Small intestine (tissue), 7 donors: ENCODE measurements at regions not wholly inside any gene's neighbourhood (a gene's known extent, or its start where the extent isn't known, plus 50 kb on each side); places are given as distances from the start of the nearest gene placed in this dataset.

Experiments used
- DNase-seq, 2 donors: peaks; one replicate each; pipeline versions ENCODE4 v3.0.0 to v3.0.0-alpha.2; 2013
- FAIRE-seq: peaks from 2 replicates; lab custom pipeline; 2012; peaks lifted over from hg19 to GRCh38; lab: Jason Lieb, UNC
- H3K27ac ChIP-seq, 3 donors: one replicate each; pipeline ENCODE4 v1.5.1; 2013; ENCODE audit warnings: low read length in 2 of 3, mild to moderate bottlenecking in 2 of 3, control low read depth in 1 of 3, inconsistent platforms in 1 of 3, low read depth in 1 of 3, moderate library complexity in 1 of 3
- H3K27me3 ChIP-seq, 3 donors: one replicate each; pipeline ENCODE4 v1.6.1; 2013; ENCODE audit warnings: low read length in 3 of 3, inconsistent platforms in 1 of 3; ENCODE audit not compliant: control insufficient read depth in 3 of 3, insufficient read depth in 3 of 3
- H3K36me3 ChIP-seq, 3 donors: one replicate each; pipeline ENCODE4 v1.6.1; 2013; ENCODE audit warnings: low read length in 3 of 3, inconsistent platforms in 1 of 3, low read depth in 1 of 3, mild to moderate bottlenecking in 1 of 3, moderate library complexity in 1 of 3; ENCODE audit not compliant: control insufficient read depth in 3 of 3, insufficient read depth in 2 of 3
- H3K4me1 ChIP-seq, 3 donors: one replicate each; pipeline ENCODE4 v1.6.1; 2013; ENCODE audit warnings: low read length in 2 of 3, inconsistent platforms in 1 of 3, low read depth in 1 of 3, mild to moderate bottlenecking in 1 of 3, moderate library complexity in 1 of 3; ENCODE audit not compliant: control insufficient read depth in 3 of 3, insufficient read depth in 2 of 3
- H3K4me3 ChIP-seq, 3 donors: one replicate each; pipeline ENCODE4 v1.5.1; 2013; ENCODE audit warnings: low read length in 3 of 3, control low read depth in 1 of 3, inconsistent platforms in 1 of 3, low read depth in 1 of 3, mild to moderate bottlenecking in 1 of 3, moderate library complexity in 1 of 3
- H3K9me3 ChIP-seq, 2 donors: one replicate each; pipeline ENCODE4 v1.6.1; 2013; ENCODE audit warnings: low read depth in 1 of 2, low read length in 1 of 2; ENCODE audit not compliant: control insufficient read depth in 2 of 2, insufficient read depth in 1 of 2
- WGBS, 3 donors: extraction: QIAGEN DNeasy Blood & Tissue Kit; methylation state at CpG; one replicate each; pipeline ENCODE4 v1.1.7; 2013; 5-methylcytosine and 5-hydroxymethylcytosine counted together
- donor health status: healthy with polysubstance abuse.
- donor health status: control.
- donor health status: control.
- donor health status: Bipolar disorder and iron deficiency.
- donor health status: healthy.

DNA sequence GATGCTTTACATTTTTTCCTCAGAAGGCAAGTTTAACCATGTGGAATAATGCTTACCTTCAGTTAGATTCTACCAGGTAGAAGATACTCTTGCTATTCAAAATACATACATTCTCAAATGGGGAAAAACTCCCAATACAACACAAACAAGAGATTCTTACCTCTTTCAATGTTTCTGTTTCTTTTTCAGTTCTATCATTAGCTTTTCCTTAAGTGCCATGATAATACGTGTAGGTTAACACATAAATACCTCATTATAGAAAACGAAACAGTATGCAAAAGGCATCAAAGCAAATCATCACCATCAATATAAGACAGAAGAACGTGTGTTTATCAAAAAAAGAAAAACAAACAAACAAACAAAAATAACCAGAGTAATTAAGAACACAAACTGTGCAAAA lies 300.7 kb upstream of the ROBO1 start:
- no peaks in the 10 kb centered on the region for H3K36me3 ChIP-seq
- DNase-seq (no peak), FAIRE-seq (no peak)
- H3K9me3 ChIP-seq, result peaks cover 0 to under 1% of the 10 kb centered on the region in 2 donors
- H3K27ac ChIP-seq, result no peak overlapping the region
- H3K4me3 ChIP-seq, result no peak overlapping the region
- no peaks in the 10 kb centered on the region for H3K27me3 ChIP-seq
- 26 to 59% (median 43%) methylated on average over 3 of the region's 3 CpGs for WGBS, 3 donors
- H3K4me1 ChIP-seq, result peaks cover 0 to 6% (median 0%) of the 10 kb centered on the region in 3 donors

DNA sequence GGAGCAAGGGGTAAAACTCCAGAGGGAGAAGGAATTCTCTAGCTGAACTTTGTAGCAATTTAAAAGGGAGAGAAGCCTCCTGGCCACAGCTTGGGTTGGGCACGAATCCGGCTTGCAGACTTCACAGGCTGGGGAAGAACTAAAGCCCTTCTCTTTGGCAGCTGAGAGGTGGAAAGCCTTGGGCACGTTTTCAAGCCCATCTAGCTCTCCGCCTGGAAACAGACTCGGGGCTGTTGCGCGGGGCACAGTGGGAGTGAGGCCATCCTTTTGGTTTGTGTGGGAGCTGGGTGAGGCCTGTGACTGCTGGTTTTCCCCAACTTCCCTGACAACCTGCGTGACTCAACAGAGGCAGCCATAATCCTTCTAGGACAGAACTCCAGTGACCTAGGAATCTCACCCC lies 295.7 kb upstream of the ROBO1 start:
- WGBS, 3 donors, result 89 to 97% (median 92%) methylated on average over 8 of the region's 8 CpGs
- H3K9me3 ChIP-seq, result peaks cover 0 to 3% of the 10 kb centered on the region in 2 donors
- H3K4me1 ChIP-seq, result no peaks in the 10 kb centered on the region
- H3K27ac ChIP-seq, result no peak overlapping the region
- H3K36me3 ChIP-seq, result no peaks in the 10 kb centered on the region
- no peak overlapping the region for H3K4me3 ChIP-seq
- no peaks in the 10 kb centered on the region for H3K27me3 ChIP-seq
- FAIRE-seq (no peak), DNase-seq (no peak)

DNA sequence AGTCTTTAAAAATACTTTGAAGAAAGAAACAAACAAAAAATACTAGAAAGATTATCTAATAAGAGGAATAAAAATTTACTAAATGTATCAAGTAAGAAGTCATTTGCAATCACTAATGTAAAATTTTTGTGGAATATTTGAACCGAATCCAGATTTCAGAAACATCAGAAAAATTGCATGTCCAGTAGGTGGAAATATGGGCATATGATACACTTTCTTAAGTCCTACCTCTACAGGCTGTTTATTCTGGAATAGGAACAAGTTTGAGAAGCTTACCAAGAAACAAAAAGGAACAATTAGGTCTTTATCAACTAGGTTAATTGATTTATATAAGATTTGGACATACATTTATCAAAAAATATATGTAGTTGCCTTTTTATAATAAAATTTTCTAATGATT lies 292.9 kb upstream of the ROBO1 start:
- no peak overlapping the region for H3K27ac ChIP-seq
- H3K27me3 ChIP-seq, result no peaks in the 10 kb centered on the region
- no peaks in the 10 kb centered on the region for H3K4me1 ChIP-seq
- DNase-seq (no peak), FAIRE-seq (no peak)
- no peak overlapping the region for H3K4me3 ChIP-seq
- peaks cover 0 to 3% of the 10 kb centered on the region in 2 donors for H3K9me3 ChIP-seq
- H3K36me3 ChIP-seq, result no peaks in the 10 kb centered on the region
- WGBS, 3 donors, result 80 to 91% (median 86%) methylated on average over 1 of the region's 1 CpG

DNA sequence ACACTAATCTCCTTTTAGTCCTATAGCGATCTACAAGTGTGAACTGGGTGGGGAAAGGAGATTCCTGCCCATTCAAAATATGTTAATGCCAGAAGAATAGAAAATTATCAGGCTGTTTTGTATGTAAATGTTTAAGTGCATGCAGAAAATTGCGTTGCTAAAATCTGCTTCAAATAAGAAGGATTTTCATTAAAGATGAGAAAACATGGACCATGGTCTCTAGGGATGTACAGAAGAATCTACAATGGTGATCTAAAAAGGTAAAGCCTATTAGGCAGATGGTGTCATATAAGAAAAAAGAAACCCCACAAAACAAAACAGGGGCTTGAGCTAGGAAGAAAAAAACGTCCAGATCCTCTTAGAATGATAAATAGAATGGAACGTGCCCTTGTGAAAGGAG lies 287.5 kb upstream of the ROBO1 start:
- no peaks in the 10 kb centered on the region for H3K9me3 ChIP-seq
- FAIRE-seq, result no peak
- WGBS, 3 donors, result 51 to 56% (median 51%) methylated on average over 4 of the region's 4 CpGs

DNA sequence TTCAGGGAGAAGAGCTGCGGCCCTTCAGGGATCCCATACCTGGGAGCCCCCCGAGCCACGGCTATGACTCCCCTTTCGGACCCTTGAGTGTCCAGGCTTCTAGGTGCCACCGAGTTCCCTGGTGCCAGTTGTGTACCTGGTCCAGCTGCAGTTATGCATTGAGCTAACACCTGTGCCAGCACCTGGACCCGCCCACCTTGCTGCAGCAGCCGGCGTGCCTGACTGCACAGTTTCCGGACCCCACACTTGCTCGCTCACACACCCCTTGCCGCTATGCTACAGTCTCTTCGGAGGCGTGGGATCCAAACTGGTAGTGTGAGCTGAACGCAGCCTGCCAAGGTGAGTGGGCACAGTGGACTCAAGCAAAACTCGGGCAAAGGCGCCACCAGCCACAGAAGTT lies 284.5 kb upstream of the ROBO1 start:
- Histone ChIP-seq H3K36me3 (no peaks in the 10 kb centered on the region), H3K27me3 (no peaks in the 10 kb centered on the region), H3K4me1 (no peaks in the 10 kb centered on the region), H3K9me3 (no peaks in the 10 kb centered on the region), H3K27ac (no peak overlapping the region), H3K4me3 (no peak overlapping the region)
- WGBS, 3 donors, result 93 to 96% (median 94%) methylated on average over 16 of the region's 16 CpGs
- FAIRE-seq (no peak), DNase-seq (no peak)

More for the DNA sequence above, 287.5 kb upstream of the ROBO1 start:
- no peaks in the 10 kb centered on the region for H3K4me1 ChIP-seq
- DNase-seq, result no peak
- H3K27me3 ChIP-seq, result no peaks in the 10 kb centered on the region
- H3K36me3 ChIP-seq, result no peaks in the 10 kb centered on the region
- no peak overlapping the region for H3K27ac ChIP-seq
- no peak overlapping the region for H3K4me3 ChIP-seq

DNA sequence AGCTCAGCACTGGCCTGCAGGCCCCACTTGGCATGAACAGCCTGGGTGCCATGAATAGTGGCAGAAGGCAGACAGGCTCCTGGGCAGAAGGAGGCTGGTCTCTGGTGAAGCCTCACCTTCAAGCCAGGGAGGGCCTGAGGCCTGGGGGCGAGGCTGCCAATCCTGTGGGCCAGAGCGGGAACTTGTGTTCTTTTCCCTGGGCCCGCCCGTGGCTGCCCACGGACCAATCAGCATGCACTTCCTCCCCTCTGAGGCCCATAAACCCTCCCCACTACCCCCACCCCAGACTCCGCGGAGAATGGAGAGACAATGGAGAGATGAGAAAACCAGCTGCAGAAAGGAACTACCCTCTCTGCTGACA lies 283.8 kb upstream of the ROBO1 start:
- no peak for FAIRE-seq

DNA sequence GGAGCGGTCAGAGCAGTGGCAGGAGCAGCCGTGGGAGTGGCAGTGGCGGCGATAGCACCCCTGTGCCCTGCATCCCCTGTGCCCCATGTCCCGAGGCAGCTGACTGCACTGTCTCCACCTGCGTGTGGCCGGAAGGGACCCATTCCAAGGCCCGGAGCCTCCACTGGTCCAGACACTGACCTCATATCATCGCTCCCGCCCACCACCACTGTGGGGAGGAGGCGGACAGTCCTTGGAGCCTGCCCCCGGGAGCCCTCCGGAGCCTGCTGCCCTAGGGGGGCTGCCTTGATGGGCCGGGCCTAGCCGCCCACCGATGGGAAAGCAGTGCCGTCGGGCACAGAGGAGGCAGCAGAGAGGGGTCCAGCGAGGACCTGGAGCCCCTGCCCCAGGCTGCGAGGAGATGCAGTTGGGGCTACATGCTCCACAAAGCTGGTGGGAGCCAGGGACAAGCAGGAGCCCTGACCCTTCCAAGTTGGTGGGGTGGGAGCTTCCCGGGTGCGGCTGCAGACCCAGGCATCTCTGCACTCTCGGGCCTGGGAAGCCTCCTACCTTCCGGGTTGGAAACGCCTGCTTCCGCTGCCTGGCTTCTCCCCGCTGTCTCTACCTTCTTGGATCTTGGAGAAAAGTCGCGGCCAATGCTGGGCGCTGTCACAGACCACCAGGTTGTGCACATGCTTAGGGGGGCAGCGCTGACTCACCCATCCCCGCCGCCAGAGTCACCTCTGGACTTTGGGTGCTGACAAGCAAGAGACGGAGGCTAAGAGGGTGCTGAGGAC lies 283.2 kb upstream of the ROBO1 start:
- Histone ChIP-seq H3K4me3 (no peak overlapping the region), H3K4me1 (no peaks in the 10 kb centered on the region), H3K9me3 (no peaks in the 10 kb centered on the region), H3K27ac (no peak overlapping the region), H3K36me3 (no peaks in the 10 kb centered on the region), H3K27me3 (no peaks in the 10 kb centered on the region)
- 89 to 90% (median 89%) methylated on average over 32 to 34 of the region's 34 CpGs for WGBS, 3 donors
- DNase-seq (no peak), FAIRE-seq (no peak)

More for the DNA sequence above, 283.8 kb upstream of the ROBO1 start:
- DNase-seq, result no peak
- H3K27ac ChIP-seq, result no peak overlapping the region
- H3K36me3 ChIP-seq, result no peaks in the 10 kb centered on the region
- no peak overlapping the region for H3K4me3 ChIP-seq
- H3K27me3 ChIP-seq, result no peaks in the 10 kb centered on the region
- H3K9me3 ChIP-seq, result no peaks in the 10 kb centered on the region
- no peaks in the 10 kb centered on the region for H3K4me1 ChIP-seq
- WGBS, 3 donors, result 78 to 94% (median 94%) methylated on average over 7 of the region's 7 CpGs

DNA sequence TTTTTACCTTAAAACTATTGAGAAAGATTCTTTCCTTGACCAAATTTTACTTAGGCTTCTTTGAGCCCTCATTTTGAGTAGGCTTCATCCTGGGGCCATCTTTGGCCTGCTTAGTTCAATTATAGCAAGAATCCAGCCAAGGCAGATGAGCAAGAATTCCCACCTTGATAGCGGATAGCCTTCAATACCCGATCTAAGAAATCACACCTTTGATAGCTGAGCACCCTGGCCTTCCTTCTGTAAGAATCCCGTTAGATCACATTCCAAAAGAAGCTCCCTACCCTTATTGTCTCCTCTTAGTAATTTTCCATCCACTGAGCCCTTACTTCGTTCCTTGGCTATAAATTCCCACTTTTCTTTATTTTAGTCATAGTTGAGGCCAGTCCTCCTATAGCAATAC lies 275.4 kb upstream of the ROBO1 start:
- WGBS, 3 donors, result 74 to 87% (median 76%) methylated on average over 4 of the region's 4 CpGs
- H3K36me3 ChIP-seq, result no peaks in the 10 kb centered on the region
- no peak for DNase-seq
- no peaks in the 10 kb centered on the region for H3K4me1 ChIP-seq
- H3K4me3 ChIP-seq, result no peak overlapping the region
- no peaks in the 10 kb centered on the region for H3K9me3 ChIP-seq
- no peaks in the 10 kb centered on the region for H3K27me3 ChIP-seq
- no peak overlapping the region for H3K27ac ChIP-seq
- FAIRE-seq, result no peak

DNA sequence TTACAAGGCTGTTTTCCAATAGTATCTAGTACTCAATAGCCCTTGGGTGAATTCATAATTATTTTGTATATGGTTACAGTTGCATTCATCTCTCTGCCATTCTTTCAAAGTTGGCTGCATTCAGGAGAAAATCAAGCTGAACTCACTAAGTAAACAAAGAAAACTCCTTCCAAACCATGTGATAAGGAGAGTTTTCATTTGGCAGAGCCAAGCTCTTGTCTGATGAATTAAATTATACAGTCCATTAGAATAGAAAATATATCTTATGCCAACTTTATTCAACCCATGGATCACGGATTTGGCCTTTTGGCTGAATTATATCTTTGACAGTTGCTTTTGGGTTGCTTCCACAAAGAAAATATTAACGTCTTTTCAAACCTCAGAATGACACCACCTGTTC lies 272.3 kb upstream of the ROBO1 start:
- no peaks in the 10 kb centered on the region for H3K27me3 ChIP-seq
- H3K4me1 ChIP-seq, result no peaks in the 10 kb centered on the region
- H3K27ac ChIP-seq, result no peak overlapping the region
- H3K36me3 ChIP-seq, result no peaks in the 10 kb centered on the region
- DNase-seq, result no peak
- H3K9me3 ChIP-seq, result no peaks in the 10 kb centered on the region
- H3K4me3 ChIP-seq, result no peak overlapping the region
- no peak for FAIRE-seq
- WGBS, 3 donors, result 51 to 63% (median 59%) methylated on average over 2 of the region's 2 CpGs
